Endothelial cell of umbilical vein (primary cell): ENCODE measurements at regions not wholly inside any gene's neighbourhood (a gene's known extent, or its start where the extent isn't known, plus 50 kb on each side); places are given as distances from the start of the nearest gene placed in this dataset.

Experiments used
- BruUV-seq: library from RNA; stranded (reverse); fragments of 400-500 nt; replicated peaks from 2 replicates; lab custom pipeline; 2021; lab: Mats Ljungman, UMichigan
- CTCF ChIA-PET: fragments of 300-600, 350-600 bp; sonication (Branson Sonifier 250); formaldehyde crosslinking; loops from one replicate; lab custom pipeline; 2021; ENCODE audit warnings: antibody characterized with exemption, inconsistent platforms; lab: Charles Lee
- POLR2A ChIA-PET: fragments of 300-600, 350-600 bp; sonication (Branson Sonifier 250); formaldehyde crosslinking; loops from one replicate; lab custom pipeline; 2021; ENCODE audit warnings: antibody characterized with exemption, inconsistent platforms; lab: Charles Lee
- DNase-seq: peaks from one replicate; pipeline ENCODE4 v3.0.0-alpha.2; 2011; ENCODE audit warnings: low read depth, low spot score
- FAIRE-seq: peaks from 2 replicates; lab custom pipeline; 2011; peaks lifted over from hg19 to GRCh38; lab: Jason Lieb, UNC
- H2AFZ ChIP-seq: 2 replicates; pipeline ENCODE4 v1.6.0; 2012; ENCODE audit warnings: low read depth, low read length, control low read depth, inconsistent platforms
- H3K27ac ChIP-seq: 2 replicates; pipeline ENCODE4 v1.5.1; 2011; ENCODE audit warnings: low read depth, mild to moderate bottlenecking, control low read depth, low read length, moderate library complexity; ENCODE audit not compliant: insufficient read depth
- H3K27me3 ChIP-seq, 2 experiments: 2 replicates each; pipeline versions ENCODE4 v1.6.0 to v1.6.1; 2011; ENCODE audit warnings: low read length in 2 of 2, mixed read lengths in 1 of 2; ENCODE audit not compliant: control insufficient read depth in 2 of 2, insufficient read depth in 2 of 2
- H3K36me3 ChIP-seq, 2 experiments: 2 replicates in 1 of 2; 3 replicates in 1 of 2; pipeline ENCODE4 v1.5.1; 2011; ENCODE audit warnings: low read length in 2 of 2, mild to moderate bottlenecking in 1 of 2, moderate library complexity in 1 of 2; ENCODE audit not compliant: control insufficient read depth in 2 of 2, insufficient read depth in 2 of 2; ENCODE audit errors: extremely low read depth in 1 of 2
- H3K4me1 ChIP-seq: 3 replicates; pipeline ENCODE4 v1.5.1; 2011; ENCODE audit warnings: mild to moderate bottlenecking, low read length; ENCODE audit not compliant: control insufficient read depth, insufficient read depth; ENCODE audit errors: extremely low read depth
- H3K4me2 ChIP-seq: 2 replicates; pipeline ENCODE4 v1.6.1; 2011; ENCODE audit warnings: low read length, control low read depth, mixed read lengths; ENCODE audit not compliant: insufficient read depth
- H3K4me3 ChIP-seq, 3 experiments: fragments of 200-600 bp in 1 of 3; sonication (generic), shearing (Covaris generic) in 1 of 3; replicated peaks in 1 of 3; 2 replicates each; pipeline ENCODE4 v1.5.1; 2011 to 2016; ENCODE audit warnings: control low read depth in 3 of 3, low read length in 3 of 3, mild to moderate bottlenecking in 2 of 3, inconsistent platforms in 1 of 3, low read depth in 1 of 3, moderate library complexity in 1 of 3; ENCODE audit not compliant: insufficient read depth in 1 of 3
- H3K79me2 ChIP-seq: 2 replicates; pipeline ENCODE4 v1.6.0; 2012; ENCODE audit warnings: low read length, inconsistent platforms; ENCODE audit not compliant: control insufficient read depth, insufficient read depth
- H3K9ac ChIP-seq: replicated peaks from 2 replicates; pipeline ENCODE3; 2011; ENCODE audit warnings: low read length, control low read depth; ENCODE audit not compliant: insufficient read depth; ENCODE audit errors: extremely low read depth
- H3K9me1 ChIP-seq: replicated peaks from 3 replicates; pipeline ENCODE4 v1.6.0; 2011; ENCODE audit warnings: mild to moderate bottlenecking, low read length; ENCODE audit not compliant: control insufficient read depth, insufficient read depth; ENCODE audit errors: extremely low read depth
- H3K9me3 ChIP-seq: replicated peaks from 2 replicates; pipeline ENCODE4 v1.5.1; 2012; ENCODE audit warnings: low read length, inconsistent platforms; ENCODE audit not compliant: control insufficient read depth, insufficient read depth
- H4K20me1 ChIP-seq: replicated peaks from 2 replicates; pipeline ENCODE3; 2011; ENCODE audit warnings: mild to moderate bottlenecking, low read length; ENCODE audit not compliant: control insufficient read depth, insufficient read depth; ENCODE audit errors: extremely low read depth
- EZH2 ChIP-seq: IDR thresholded peaks from 2 replicates; pipeline ENCODE4 v1.6.1; 2012; ENCODE audit warnings: borderline replicate concordance, low read depth, mild to moderate bottlenecking, moderate library complexity, low read length, inconsistent platforms; ENCODE audit not compliant: severe bottlenecking
- FOS ChIP-seq: IDR thresholded peaks from 2 replicates; pipeline ENCODE4 v1.6.1; 2011; ENCODE audit warnings: mild to moderate bottlenecking, low read length, moderate library complexity, borderline replicate concordance; ENCODE audit not compliant: insufficient read depth
- GATA2 ChIP-seq: IDR thresholded peaks from 2 replicates; pipeline ENCODE4 v1.7.0; 2011; ENCODE audit warnings: low read depth, mild to moderate bottlenecking, moderate library complexity, mixed read lengths, low read length; ENCODE audit not compliant: insufficient read length, insufficient read depth
- JUN ChIP-seq: IDR thresholded peaks from 2 replicates; pipeline ENCODE4 v1.6.1; 2011; ENCODE audit warnings: borderline replicate concordance, low read depth; ENCODE audit not compliant: insufficient read length, insufficient read depth
- MYC ChIP-seq: IDR thresholded peaks from one replicate; pipeline ENCODE4 v1.6.1; 2011; ENCODE audit warnings: mild to moderate bottlenecking, low read depth, low read length
- POLR2A ChIP-seq: IDR thresholded peaks from 2 replicates; pipeline ENCODE4 v1.6.1; 2012; ENCODE audit warnings: low read depth, mild to moderate bottlenecking, control low read depth, low read length
- POLR2AphosphoS5 ChIP-seq: IDR thresholded peaks from 2 replicates; pipeline ENCODE4 v1.6.1; 2012; ENCODE audit warnings: low read depth, mild to moderate bottlenecking, control low read depth, low read length, moderate library complexity; ENCODE audit not compliant: insufficient read depth
- dilution Hi-C: fragments of 300-500 bp; cut with MboI; formaldehyde crosslinking; loops from one replicate; pipeline ENCODE4 v1.15.0; 2019; ENCODE audit warnings: low sequenced_read_pairs; ENCODE audit not compliant: extremely low pct_ligation_motif_present
- intact Hi-C: fragments of 100-400 bp; cut with micrococcal nuclease; formaldehyde crosslinking; loops from one replicate; pipeline ENCODE4 v1.10.0; 2022
- TF ChIP-seq, protein P1 (sequence below), 2 donors: IDR thresholded peaks; 1 replicate in 1 of 2; 2 replicates in 1 of 2; pipeline ENCODE4 v1.5.1; 2011; ENCODE audit warnings: low read length in 2 of 2, mild to moderate bottlenecking in 2 of 2, moderate library complexity in 2 of 2, control low read depth in 1 of 2, inconsistent platforms in 1 of 2, low read depth in 1 of 2; ENCODE audit not compliant: insufficient read depth in 1 of 2; ENCODE audit errors: extremely low read depth in 1 of 2
- TF ChIP-seq, protein P2 (sequence below): IDR thresholded peaks from 2 replicates; pipeline ENCODE4 v1.6.1; 2011; ENCODE audit not compliant: insufficient read depth, insufficient read length

DNA sequence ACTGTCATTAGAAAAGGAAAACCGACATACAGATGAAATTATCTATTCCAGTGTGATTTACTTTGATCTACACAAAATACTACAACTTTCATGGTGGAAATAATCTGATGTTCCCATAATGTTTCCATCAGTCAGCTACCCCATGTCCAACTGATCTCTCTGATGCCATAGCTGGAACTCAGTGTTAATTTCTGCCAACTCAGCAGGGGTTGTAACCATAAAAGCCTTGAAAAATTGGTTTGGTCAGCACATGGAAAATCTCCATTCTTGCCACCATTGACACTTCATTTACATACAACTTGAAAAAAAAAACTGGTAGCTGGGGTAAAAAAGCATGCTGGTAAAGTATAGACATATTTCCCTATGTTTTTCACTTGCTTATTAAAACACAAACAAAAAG lies 1463.7 kb downstream of the OTOL1 start:
- CTCF ChIA-PET = no interaction called here
- no peak overlapping the region for H3K4me3 ChIP-seq
- H3K79me2 ChIP-seq = no peaks in the 10 kb centered on the region
- no peaks in the 10 kb centered on the region for H3K36me3 ChIP-seq
- dilution Hi-C loops = no loop called here
- H3K9me1 ChIP-seq = no peaks in the 10 kb centered on the region
- no TSS peak for BruUV-seq
- no peaks in the 10 kb centered on the region for H4K20me1 ChIP-seq
- intact Hi-C loops = no loop called here
- H3K9me3 ChIP-seq = no peaks in the 10 kb centered on the region
- no peak overlapping the region for H3K9ac ChIP-seq
- no peak for DNase-seq
- no peak overlapping the region for H3K4me2 ChIP-seq
- FAIRE-seq = no peak
- no peaks in the 10 kb centered on the region for H3K4me1 ChIP-seq
- H3K27me3 ChIP-seq = no peaks in the 10 kb centered on the region
- no peak overlapping the region for H3K27ac ChIP-seq
- POLR2A ChIA-PET = no interaction called here
- H2AFZ ChIP-seq = no peak overlapping the region
- TF ChIP-seq POLR2A (no peak), EZH2 (no peak), JUN (no peak), MYC (no peak), POLR2AphosphoS5 (no peak), FOS (no peak), GATA2 (no peak)
- TF ChIP-seq, protein P1, sequence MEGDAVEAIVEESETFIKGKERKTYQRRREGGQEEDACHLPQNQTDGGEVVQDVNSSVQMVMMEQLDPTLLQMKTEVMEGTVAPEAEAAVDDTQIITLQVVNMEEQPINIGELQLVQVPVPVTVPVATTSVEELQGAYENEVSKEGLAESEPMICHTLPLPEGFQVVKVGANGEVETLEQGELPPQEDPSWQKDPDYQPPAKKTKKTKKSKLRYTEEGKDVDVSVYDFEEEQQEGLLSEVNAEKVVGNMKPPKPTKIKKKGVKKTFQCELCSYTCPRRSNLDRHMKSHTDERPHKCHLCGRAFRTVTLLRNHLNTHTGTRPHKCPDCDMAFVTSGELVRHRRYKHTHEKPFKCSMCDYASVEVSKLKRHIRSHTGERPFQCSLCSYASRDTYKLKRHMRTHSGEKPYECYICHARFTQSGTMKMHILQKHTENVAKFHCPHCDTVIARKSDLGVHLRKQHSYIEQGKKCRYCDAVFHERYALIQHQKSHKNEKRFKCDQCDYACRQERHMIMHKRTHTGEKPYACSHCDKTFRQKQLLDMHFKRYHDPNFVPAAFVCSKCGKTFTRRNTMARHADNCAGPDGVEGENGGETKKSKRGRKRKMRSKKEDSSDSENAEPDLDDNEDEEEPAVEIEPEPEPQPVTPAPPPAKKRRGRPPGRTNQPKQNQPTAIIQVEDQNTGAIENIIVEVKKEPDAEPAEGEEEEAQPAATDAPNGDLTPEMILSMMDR (IDR thresholded peaks at IDR 0.05; ENCODE audit: extremely low read depth in 1 of 2, insufficient read depth in 1 of 2, low read depth in 1 of 2, low read length in 2 of 2) = no peak
- TF ChIP-seq, protein P2, sequence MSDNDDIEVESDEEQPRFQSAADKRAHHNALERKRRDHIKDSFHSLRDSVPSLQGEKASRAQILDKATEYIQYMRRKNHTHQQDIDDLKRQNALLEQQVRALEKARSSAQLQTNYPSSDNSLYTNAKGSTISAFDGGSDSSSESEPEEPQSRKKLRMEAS = no peak
